SH-SY5Y (cell line): ENCODE measurements at regions not wholly inside any gene's neighbourhood (a gene's known extent, or its start where the extent isn't known, plus 50 kb on each side); places are given as distances from the start of the nearest gene placed in this dataset.

ENCODE experiments used
- GATA2 ChIP-seq: IDR thresholded peaks from 2 replicates; pipeline ENCODE4 v1.6.1; 2011; ENCODE audit warnings: mild to moderate bottlenecking, low read depth, low read length
- GATA3 ChIP-seq: IDR thresholded peaks from 2 replicates; pipeline ENCODE4 v1.6.1; 2011; ENCODE audit warnings: low read depth, mild to moderate bottlenecking, low read length, moderate library complexity

- TF ChIP-seq GATA2 = no peak
- TF ChIP-seq GATA3 = no peak
Measured at GRCh38 chr10:109114579-109114978, 808.7 kb downstream of the XPNPEP1 start.

DNA sequence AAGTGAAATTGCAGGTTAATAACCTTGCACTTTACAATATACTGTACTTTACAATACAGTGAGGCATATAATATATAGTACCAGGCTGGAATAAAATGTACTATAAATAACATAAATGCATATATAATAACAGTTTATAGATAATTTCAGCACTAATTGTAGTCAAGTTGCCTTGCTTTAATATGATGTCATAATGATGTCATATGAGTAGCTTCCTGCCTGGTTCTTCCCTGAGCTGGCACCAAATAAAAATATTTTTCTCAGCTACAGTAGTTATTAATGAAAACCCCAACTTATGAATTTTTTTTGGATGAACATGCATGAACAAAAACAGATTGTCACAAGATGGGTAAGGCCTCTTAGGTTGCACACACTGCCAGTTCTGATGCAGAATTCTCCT is 816.7 kb downstream of the XPNPEP1 start:
- no peak for TF ChIP-seq GATA2
- no peak for TF ChIP-seq GATA3

GRCh38 chr10:109105725-109106124 is 817.6 kb downstream of the XPNPEP1 start:
- TF ChIP-seq GATA2 = no peak
- TF ChIP-seq GATA3 = no peak

DNA sequence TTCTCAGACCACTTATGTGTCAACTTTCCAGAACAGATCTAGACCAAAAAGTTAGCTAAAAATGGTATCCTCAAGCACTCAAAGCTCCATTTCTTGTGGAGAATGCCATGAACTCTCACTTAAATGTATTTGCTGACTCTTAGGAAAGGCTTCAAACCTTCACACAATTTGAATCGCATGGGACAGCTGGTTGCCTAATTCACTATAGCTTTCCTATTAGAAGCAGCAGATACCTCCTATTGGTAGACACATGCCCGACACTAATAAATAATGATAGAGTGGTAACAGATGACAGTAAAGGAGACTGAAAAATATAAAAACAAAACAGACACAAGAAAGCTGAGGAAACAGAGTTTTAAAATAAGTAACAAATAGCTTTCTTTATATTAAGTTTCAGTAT is 818.5 kb downstream of the XPNPEP1 start:
- TF ChIP-seq GATA2 (no peak), GATA3 (no peak)

DNA sequence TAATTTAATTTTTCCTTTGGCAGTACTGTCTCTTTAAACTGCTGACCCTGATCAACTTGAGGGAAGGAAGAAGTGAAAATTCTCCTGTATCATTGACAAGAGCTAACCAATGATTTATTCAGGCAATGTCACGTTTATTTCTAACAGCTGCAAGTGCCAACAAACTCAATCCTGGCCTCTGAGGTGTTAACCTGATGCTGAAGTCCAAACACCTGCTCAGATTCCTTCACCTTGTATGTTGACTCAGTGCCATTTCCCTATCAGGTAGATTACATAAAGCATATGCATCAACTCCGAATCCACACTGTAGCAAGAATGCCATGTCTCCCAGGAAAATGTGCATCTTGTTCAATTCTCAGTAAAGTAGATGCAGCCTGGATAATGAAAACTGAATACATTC is 820.0 kb downstream of the XPNPEP1 start:
- no peak for TF ChIP-seq GATA2
- no peak for TF ChIP-seq GATA3

DNA sequence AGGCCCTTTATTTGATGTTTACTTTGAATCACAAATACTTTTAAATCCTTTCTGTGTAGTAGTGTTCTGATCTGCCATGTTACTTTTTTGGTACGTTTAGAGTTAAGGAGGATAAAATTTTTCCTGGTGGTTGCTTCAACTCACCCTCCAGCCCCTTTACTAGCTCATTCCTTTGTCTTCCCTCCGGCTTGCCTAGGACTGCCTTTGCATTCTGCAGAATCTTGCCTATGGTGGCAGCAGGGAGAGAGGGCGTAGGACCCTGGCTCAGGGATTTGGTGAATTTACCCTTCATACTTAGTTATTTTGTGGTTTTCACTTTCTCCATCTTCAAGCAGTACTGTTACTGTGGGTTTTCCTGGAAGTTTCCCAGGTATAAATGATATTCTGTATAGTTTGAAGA is 833.5 kb downstream of the XPNPEP1 start:
- TF ChIP-seq GATA2 (no peak), GATA3 (no peak)

DNA sequence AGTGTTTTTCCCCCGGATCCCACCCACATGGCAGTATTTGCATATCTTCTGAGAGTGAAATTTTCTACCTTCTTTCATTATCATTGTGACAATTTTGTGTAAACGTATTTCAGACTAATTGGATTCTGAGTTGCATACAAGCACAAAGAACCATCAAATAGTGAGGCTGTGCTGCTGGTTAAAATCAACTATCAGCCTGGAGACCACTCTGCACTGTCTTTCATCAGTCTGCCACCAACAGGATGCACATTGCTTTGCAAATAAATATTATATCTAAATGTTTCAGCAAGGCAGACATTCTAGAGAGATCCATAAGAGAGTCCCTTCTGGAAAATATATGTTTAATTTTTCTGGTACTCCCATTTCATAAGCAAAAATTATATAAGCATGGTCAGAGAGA is 851.8 kb downstream of the XPNPEP1 start:
- no peak for TF ChIP-seq GATA2
- no peak for TF ChIP-seq GATA3

DNA sequence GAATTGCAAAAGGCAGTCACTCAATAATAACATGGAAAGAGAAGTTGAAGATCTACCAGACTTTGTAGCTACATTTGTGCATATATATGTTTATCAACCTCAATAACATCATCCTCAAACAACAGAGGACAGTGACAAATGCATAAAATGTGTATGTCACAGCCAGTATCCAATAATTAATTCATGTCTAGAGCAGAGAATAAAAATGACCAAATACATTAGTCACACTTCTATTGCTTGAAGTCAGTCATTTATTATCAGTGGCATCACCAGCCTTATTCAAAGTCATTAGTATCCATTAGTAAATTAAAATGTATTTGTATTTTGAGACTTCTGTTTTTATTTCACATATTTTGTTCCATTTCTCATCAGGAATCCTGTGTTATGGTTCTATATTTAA is 852.8 kb downstream of the XPNPEP1 start:
- TF ChIP-seq GATA3 (no peak), GATA2 (no peak)

- TF ChIP-seq GATA3 = no peak
- no peak for TF ChIP-seq GATA2
Measured at GRCh38 chr10:109067031-109067430, 856.3 kb downstream of the XPNPEP1 start.

GRCh38 chr10:109065821-109066220 is 857.5 kb downstream of the XPNPEP1 start:
- TF ChIP-seq GATA2 (no peak), GATA3 (no peak)

DNA sequence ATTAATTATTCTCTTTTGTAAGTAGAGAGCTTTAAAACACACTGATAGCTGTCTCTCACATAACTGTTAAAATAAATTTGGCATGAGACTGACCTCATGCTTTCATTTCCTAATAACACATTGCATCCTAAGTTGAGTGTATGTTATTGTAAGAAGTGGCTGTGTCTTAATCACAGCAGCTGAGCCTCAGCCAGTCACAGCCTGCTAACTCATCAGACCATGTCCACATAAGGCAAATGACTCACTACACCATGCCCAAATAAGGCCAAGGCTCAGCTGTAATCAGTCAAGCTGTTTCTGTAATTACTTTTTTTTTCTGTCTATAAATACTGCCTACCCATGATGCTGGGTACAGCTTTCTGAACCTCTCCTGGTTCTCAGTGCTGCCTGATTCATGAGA is 860.9 kb downstream of the XPNPEP1 start:
- TF ChIP-seq GATA3 (no peak), GATA2 (no peak)

- no peak for TF ChIP-seq GATA2
- no peak for TF ChIP-seq GATA3
Measured at GRCh38 chr10:109055243-109055642, 868.1 kb downstream of the XPNPEP1 start.

- TF ChIP-seq GATA2 (no peak), GATA3 (no peak)
Measured at GRCh38 chr10:109047856-109048255, 875.5 kb downstream of the XPNPEP1 start.

DNA sequence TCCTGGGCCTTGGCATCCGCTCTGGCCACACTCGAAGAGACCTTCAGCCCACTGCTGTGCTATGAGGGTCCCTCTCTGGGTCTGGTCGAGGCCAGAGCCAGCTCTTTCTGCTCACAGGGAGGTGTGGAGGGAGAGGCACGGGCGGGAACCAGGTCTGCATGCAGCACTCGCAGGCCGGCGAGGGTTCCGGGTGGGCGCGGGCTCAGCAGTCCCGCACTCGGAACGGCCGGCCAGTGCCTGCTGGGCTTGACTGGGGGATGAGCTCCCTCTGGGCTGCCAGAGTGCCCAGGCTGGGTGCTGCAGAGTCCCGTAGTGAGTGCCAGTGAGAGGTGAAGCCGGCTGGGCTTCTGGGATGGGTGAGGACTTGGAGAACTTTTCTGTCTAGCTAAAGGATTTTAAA is 882.7 kb downstream of the XPNPEP1 start:
- TF ChIP-seq GATA2 (no peak), GATA3 (no peak)

GRCh38 chr10:109037978-109038377 is 885.3 kb downstream of the XPNPEP1 start:
- TF ChIP-seq GATA3 (no peak), GATA2 (no peak)

- no peak for TF ChIP-seq GATA2
- no peak for TF ChIP-seq GATA3
Measured at GRCh38 chr10:109030581-109031210, 892.6 kb downstream of the XPNPEP1 start.
